NCI-H1417 (cell line): ENCODE measurements at regions not wholly inside any gene's neighbourhood (a gene's known extent, or its start where the extent isn't known, plus 50 kb on each side); places are given as distances from the start of the nearest gene placed in this dataset.

ENCODE experiments used
- DNase-seq, 3 experiments: peaks; one replicate each; lab custom pipeline; 2025; lab: John Stamatoyannopoulos, UW

- DNase-seq, result no peak
Measured at GRCh38 chr10:43818687-43819086, 170.0 kb upstream of the ZNF32 start.

- no peak for DNase-seq
Measured at GRCh38 chr10:43817368-43817767, 168.7 kb upstream of the ZNF32 start.

DNA sequence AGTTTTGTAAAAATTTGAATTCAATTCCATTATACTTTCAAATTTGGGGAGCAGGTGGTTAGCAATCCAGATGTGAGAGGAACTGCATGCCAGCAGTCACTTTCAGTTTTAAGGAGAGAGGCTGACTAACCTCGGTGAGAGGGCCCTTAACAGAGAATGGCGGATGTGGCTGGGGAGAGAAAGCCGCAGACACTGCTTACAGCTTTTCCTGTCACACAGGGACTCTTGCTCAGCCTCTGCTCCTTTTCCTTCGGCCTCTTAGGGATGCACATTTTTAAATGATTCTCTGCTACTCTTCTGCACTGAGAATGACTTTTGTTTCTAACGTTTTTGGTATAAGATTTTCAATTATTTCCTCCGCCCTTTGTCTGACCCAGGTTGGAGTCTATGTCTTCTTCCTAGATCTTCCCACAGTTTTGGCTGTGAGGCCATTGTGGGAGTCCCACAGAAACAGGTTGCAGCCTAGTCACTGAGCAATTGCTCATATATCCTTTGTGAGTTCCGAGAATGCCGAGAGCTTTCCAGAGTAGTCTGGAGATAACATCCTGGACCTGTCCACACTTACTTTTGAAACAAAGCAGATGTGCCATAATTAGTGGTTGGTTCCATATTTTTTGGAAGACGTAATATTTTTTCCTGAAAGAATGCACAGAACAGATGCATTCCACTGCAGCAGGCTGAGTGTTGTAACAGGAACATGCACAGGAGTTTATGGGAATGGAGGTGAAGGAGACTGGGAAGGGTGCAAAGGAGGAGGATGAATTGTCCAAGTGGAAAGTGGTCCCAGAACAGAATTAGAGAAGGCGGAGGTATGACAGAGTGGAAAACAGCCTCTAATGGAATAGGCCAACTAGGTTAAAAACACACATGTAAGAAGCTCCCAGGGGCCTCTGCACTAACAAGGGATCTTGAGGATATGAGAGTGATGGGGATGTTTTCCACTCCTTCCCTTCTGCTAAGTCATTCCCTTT, 168.0 kb upstream of the ZNF32 start:
- no peak for DNase-seq

GRCh38 chr10:43815181-43815885, 166.7 kb upstream of the ZNF32 start:
- DNase-seq, result no peak

- no peak for DNase-seq
Measured at GRCh38 chr10:43814663-43815062, 166.0 kb upstream of the ZNF32 start.

- no peak for DNase-seq
Measured at GRCh38 chr10:43811871-43812270, 163.2 kb upstream of the ZNF32 start.

DNA sequence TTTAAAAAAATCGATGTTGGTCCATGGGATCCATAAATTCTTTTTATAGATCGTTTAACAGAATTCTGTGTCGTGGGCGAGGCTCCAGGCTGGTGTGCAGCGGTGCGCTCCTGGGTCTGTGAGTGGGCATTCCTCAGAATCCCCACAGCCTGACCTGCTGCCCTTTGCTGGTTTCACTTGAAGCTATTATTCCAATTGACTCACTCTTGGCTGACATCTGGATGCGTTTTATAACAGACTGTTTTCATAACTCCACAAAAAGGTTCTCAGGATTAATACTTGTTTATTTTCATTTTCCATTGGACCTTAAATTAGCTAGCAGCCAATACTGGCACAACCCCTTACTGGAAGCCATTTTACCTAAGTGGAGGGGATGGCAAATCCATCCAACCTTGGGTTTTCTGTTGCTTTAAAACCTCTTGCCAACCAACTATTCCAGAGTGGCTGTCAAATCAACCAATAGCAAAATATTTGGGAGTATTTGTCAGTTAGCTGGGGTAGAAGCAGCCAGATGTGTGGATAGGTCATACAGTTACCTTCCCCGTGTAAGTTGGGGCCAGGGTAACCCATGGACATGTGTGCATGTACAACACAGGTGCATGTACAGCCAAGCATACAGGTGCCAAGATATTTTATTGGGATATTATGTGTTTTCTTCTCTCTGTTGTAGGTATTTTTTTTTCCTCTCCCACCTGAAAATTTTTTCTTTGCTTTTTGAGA, 160.7 kb upstream of the ZNF32 start:
- no peak for DNase-seq

- no peak for DNase-seq
Measured at GRCh38 chr10:43808136-43808535, 159.5 kb upstream of the ZNF32 start.

DNA sequence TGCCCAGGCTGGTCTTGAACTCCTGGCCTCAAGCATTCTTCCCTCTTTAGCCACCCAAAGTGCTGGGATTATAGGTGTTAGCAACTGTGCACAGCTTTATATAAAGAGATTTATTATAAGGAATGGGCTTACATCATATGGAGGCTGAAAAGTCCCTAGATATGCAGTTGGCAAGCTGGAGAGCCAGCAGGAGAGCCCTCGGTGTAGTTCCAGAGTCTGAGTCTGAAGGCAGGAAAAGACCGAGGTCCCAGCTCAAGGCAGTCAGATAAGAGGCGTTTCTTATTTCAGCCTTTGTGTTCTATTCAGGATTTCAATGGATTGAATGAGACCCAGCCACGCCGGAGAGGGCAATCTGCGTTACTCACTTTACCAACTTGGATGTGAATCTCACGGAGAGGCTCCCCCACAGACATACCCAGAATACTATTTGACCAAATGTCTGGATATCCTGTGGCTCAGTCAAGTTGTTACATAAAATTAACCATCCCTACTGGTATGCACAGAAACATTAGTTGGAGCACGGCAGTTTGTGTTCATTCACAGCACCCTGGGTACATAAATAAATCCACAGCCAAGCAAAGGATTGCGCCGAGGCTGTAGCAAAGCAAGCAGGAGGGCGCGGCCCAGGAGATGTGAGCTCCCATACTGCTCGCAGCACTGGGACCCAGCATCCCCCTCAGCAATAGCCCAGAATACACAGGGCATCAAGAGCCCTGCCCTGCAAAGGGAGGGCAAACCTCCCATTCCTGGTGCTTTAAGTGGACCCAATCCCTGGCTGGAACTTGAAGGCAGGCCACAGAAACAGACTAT, 158.4 kb upstream of the ZNF32 start:
- no peak for DNase-seq

DNA sequence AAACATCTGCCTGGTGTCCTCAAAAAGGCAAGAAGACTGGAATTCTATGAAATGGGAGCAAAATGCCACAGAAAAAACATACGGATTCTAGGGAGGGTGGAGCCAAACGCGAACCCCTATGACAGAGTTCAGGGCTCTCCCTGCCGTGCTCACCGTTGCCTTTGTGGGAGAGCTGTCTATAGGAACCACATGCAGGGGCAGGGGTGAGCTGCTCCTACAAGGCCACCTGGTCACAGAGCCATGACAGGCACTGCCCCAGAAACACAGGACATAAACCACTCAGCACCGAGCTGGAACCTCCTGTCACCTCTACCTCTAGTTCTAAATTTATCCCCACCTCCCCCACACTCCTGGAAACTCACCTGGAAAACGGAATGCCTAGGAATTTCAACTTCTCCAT, 155.1 kb upstream of the ZNF32 start:
- no peak for DNase-seq

GRCh38 chr10:43802988-43803696, 154.5 kb upstream of the ZNF32 start:
- DNase-seq, result no peak

DNA sequence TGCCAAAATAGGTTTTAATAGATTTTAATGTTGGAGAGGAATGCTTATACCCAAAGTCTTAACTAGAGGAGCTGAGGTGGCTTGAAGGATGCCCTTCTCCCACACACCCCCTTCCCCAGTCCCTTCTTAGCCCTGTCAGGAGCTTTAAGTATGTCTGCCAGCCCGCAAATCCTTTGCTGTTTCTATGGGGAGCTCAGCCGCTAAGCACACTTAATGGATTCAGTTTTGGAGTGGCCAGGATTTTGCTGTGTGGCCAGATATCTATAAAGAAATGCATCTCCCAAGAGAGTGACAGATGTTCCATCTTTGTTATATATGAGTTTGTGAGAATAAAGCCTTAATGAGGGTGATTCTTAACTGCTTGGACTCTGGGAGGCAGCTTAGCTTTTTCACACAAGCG, 152.9 kb upstream of the ZNF32 start:
- no peak for DNase-seq

DNA sequence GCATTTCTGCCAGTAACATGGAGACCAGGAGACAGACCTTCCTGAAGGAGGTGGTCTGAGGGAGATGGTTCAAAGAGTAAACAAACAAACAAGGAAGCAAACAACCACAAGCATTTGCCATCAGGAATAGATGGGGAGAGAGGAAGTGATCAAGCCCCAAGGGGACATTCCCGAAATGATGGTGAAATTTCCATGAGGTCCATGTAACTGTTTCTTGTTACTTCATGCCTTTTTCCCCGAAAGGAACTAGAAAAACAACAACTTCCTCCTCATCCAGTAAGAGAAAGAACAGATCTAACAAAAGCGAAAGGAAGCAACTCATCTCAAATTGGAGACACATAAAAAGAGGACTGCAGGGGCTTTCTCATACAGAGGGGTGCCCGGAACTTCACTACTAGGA, 152.5 kb upstream of the ZNF32 start:
- no peak for DNase-seq

DNA sequence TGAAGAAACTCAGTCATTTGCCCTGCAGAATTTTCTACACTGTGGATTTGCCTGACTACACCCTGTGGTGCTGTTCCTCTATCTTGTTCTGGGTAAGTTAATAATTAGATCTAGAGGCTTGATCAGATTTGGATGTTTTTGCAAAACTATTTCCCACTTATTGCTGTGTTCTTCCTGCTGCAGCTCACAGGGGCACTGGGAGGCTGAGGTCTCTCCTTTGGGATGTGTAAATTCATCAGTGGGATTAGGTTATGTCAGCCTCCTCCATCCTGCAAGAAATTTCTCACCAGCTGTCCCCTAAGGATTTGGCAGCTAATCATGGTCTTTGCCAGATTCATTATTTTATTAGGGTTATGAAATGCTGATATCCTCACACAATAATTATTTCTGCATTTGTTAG, 148.1 kb upstream of the ZNF32 start:
- DNase-seq, result no peak

GRCh38 chr10:43795639-43796038, 147.0 kb upstream of the ZNF32 start:
- no peak for DNase-seq

DNA sequence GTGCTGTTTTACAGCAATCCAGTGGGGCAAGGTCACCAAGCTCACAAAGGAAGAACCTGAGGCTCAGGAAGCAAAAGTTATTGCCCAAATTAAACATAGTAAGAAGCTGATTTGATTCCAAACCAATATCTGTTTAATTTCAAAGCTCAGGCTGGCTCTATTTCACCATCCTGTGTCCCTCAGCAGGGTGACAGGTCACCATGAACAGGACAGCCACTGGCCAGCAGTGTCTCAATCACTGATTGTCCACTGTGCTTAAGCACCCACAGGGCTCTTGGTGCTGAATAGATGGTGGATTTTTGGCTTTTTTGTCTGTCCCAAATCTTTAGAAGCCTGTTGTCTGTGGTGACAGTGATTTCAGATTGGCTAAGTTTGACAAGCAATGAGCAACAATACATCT, 146.4 kb upstream of the ZNF32 start:
- DNase-seq, result no peak

GRCh38 chr10:43794181-43794815, 145.6 kb upstream of the ZNF32 start:
- no peak for DNase-seq

- no peak for DNase-seq
Measured at GRCh38 chr10:43793704-43794103, 145.0 kb upstream of the ZNF32 start.

DNA sequence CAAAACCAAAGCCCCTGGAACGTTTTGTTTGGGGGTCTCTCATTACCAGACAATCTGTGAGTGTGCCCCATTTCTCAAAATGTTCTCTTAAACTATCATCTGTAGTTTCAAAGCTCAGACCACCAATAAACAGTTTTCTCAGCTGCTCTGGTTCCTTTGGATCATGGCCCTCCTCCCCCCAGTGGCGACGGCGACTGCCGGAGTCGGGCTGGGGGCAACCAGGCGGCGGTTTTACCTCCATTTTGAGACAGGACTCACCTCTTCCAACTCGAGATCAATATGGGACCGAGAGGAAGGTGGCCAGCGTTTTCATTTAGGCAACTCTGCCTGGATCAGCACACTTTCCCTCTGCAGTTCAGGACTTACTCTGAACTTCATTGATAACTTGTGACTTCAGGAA, 141.5 kb upstream of the ZNF32 start:
- no peak for DNase-seq

DNA sequence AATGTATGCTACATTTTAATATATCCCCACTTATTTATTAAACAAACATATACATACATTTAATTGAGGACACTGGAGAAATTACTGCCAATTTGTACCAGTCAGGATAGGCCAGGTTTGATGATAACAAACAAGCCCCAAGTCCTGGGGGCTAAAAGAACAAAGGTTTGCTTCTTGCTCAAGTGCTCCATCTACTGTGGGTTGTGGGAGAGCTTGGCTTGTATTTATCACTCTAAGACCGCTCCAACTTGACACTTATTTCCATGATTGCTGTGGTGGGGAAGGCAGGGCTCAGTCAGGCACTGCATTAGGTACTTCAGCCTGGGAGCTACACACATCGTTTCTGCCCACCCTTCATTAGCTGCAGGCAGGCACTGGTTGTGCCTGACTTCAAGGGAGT, 136.6 kb upstream of the ZNF32 start:
- DNase-seq, result peak in 1 of 3 experiments; percentile 0

DNA sequence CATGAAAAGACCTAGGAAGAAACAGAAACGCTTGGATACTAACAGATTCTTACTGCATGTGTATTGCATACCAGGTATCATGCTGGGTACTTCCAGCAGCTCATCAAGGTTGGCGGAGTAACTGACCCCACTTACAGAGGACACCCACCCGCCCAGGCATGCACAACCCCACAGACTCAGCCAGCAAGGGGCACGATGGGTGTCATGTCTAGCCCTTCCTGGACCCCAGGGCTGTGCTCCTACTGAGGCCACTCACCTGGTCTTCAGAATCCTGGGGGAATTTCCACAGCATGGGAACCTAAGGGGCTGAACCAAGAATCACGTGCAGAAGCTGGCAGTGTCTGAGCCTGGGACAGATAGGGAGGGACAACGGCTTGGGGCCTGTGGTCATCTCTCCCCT, 134.1 kb upstream of the ZNF32 start:
- no peak for DNase-seq
